ENCODE measurements at regions not wholly inside any gene's neighbourhood (a gene's known extent, or its start where the extent isn't known, plus 50 kb on each side); places are given as distances from the start of the nearest gene placed in this dataset.

DNA sequence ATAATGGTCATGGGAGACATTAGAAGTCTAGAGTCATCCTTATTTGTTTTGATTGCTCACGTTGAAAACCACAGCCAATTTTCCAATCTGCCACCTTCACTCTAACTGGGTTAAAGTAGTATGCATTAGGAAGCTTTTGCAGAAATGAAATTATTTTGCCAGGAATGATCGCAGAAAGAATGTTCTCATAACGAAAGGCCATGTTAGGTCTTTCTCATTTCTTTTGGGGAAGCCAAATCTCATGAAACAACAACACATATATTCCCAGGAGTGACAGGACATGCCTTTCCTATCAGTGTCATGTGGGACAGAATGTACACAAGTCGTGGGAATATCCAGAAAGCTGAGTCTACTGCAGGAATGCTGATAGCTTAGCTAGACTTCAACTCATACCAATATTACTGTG lies 386.3 kb downstream of the AASDHPPT start:
- DNase-seq = no peak

GRCh38 chr11:106464728-106465127 lies 387.3 kb downstream of the AASDHPPT start:
- DNase-seq = no peak

DNA sequence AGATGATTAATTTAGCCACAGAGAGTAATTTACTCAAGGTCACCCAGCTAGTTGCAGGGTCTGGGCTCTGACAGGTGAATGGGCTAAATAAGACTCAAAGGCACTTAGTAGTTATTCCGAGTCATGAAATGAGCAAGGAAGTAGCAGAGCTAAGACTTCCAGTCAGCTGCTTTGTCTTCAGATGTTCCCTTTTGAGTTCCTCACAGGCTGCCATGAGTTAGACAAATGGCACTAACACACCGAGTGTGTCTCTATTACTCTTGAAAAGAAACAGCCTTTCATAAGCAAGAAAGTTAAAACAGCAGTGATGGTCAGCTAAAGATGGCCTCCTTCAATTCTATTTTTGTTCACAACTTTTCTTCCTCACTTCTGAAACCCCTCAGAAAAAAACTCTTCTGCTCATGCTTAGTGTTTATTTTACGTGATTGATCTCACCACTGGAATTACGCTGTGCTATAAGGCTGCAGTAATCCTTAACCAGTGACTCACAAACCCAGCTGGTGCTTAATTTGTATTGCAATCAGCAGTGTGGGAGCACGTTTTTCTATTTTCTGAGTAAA lies 389.1 kb downstream of the AASDHPPT start:
- DNase-seq = peak; percentile 89

- no peak for DNase-seq
Measured at GRCh38 chr11:106467501-106467900, 390.0 kb downstream of the AASDHPPT start.

DNA sequence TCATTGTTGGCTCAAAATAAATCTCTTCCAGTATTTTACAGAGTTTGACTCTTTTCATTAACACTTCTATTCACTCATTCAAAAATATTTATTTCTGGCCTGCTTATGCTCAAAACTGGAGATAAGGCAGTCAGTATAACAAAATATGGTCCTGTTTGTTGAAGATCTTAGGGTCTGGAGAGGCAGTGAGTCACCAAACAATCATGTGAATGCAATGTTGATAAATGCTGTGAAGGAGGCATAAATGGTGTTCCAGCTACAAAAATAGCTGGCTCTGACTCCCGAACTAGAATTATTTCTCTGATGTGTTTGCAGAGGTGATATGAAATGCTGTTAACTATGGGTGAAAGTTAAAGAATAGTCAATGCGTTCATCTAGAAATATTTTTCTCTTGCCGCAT lies 390.6 kb downstream of the AASDHPPT start:
- peak; percentile 65 for DNase-seq

- no peak for DNase-seq
Measured at GRCh38 chr11:106468531-106468930, 391.1 kb downstream of the AASDHPPT start.

DNA sequence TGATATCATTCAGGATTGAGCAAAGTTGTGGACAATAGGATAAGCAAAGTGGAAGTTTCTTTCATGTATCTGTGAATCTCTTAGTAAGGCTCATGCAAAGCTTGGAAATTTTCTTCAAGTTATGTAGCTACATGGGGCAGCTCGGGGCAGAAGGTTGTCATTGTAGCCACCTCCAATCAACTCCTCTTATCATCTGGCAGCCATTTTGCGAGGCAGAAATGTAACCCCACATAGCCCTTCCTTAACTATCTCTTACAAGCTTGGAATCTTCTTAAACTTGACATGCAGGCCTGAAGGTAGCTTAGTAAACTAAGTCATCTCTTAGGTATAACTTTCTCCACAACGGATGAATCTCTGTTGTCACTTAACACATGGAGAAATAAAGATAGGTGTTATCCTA lies 392.8 kb downstream of the AASDHPPT start:
- no peak for DNase-seq

- no peak for DNase-seq
Measured at GRCh38 chr11:106471276-106471675, 393.8 kb downstream of the AASDHPPT start.

GRCh38 chr11:106473089-106473722 lies 395.7 kb downstream of the AASDHPPT start:
- DNase-seq = peak; percentile 83

DNA sequence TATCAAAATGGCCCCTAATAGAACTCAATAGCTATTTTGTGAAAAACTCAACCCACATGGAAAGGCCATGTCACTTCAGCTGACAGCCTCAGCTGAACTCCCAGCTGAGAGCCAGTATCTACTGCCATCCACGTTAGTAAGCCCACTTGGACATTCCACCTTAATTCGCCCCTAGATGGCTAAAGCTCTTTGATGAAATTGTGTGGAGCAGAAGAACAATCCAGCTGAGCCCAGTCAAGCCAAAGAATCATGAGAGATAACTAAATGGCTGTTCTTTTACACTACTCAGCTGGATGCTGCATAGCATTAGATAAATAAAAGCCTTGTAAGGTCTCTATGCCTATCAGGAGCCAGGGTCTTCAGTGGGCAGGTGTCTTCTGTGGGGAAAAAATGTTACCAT lies 396.8 kb downstream of the AASDHPPT start:
- no peak for DNase-seq

GRCh38 chr11:106475181-106475580 lies 397.7 kb downstream of the AASDHPPT start:
- no peak for DNase-seq

- peak; percentile 38 for DNase-seq
Measured at GRCh38 chr11:106477776-106478175, 400.3 kb downstream of the AASDHPPT start.

GRCh38 chr11:106479646-106480045 lies 402.2 kb downstream of the AASDHPPT start:
- no peak for DNase-seq

DNA sequence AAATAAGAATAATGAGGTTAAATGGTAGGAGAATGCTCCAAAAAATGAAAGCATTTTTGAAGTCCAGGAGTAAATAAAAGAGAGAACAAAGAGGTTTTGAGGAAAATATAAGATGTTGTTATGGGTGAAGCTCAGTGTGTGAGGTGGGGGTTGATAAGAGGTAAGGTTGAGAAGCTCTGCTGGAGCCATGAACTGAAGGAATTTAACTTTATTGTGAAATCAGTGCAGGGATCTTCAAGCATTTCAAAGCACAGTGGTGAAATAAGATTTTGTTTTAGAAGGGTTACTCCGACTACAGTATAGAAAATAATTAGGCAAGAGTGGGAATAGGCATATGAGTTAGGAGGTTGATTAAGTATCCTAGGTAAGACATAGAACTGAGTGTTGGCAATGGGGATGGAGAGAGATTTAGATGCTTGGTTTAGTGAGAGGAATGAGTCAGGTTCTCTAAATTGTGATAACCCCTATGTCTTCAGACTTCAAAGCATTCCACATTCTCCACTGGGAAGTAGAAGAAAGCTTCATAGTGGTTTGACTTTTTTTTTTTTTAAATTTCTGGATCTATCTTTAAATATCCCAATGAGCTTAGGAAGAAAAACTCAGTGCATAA lies 403.2 kb downstream of the AASDHPPT start:
- peak; percentile 82 for DNase-seq

GRCh38 chr11:106482917-106483785 lies 405.7 kb downstream of the AASDHPPT start:
- peak; percentile 70 for DNase-seq

DNA sequence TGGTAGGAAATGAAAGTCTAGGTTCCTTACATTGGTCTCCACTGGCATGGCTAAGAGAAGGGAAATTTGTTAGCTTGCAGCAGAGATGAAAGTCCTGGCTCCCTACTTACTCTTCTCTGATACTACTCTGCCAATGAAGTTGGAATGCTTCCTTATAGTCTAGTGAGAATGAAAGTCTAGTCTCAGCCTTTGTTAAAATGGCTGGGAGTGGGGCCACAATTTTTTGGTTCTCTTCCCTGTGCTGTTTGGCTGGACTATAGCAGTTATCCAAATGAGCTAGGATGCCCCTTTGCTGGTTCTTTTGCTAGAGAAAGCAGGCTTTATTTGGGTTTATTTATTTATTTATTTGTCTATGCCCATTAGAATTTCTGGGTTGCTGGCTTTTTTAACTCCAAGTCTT lies 414.3 kb downstream of the AASDHPPT start:
- DNase-seq = no peak

DNA sequence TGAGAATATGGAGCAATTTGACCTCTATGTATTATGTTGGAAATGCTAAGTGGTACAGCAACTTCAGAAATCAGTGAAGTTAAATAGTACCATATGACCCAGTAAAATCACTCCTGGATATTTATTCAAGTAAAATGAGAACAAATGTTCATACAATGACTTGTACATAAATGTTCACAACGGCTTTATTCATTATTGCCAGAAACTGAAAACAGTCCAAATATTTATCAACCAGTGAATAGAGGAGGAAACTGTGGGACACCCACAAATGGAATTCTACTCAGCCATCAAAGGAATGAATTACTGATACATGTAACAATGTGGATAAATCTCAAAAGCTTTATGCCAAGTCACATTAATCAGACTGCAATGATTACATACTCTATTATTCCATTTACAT lies 416.3 kb downstream of the AASDHPPT start:
- DNase-seq = peak; percentile 89

DNA sequence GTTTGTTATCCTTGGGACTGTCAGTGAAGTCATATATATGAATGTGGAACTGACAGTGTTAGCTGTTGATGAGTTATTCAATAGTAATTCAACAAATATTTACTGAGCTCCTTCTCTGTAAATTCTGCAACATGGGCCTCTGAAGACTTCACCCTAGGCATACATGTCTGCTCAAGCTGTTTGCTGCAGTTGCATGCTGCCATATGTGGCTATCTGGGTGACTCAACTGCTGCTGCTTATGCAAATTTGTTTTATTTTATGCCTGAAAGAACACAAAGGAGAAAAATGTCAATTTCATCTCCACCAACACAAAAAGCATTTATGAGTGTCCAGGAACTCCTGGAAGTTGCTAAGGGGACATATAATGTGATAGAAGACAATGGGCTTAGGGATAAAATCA lies 417.6 kb downstream of the AASDHPPT start:
- peak; percentile 38 for DNase-seq

DNA sequence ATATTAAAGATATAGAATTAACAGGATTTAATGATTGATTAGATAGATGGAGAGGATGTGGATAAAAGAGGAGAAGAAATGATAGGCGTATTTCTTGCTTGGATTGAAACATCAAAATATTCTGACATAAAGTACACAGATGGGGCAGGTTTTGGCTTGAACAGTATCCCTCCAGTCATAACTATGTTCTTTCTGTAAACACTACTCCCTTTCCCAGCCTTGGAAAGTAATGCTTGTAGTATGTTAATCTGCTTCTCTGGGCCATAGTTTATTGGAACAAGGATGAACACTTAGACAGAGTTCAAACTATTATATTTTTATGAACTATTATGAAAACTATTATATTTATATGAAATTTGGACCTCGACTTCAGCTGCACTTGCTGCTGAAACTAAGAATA lies 419.2 kb downstream of the AASDHPPT start:
- DNase-seq = no peak

GRCh38 chr11:106497321-106497720 lies 419.9 kb downstream of the AASDHPPT start:
- DNase-seq = no peak

DNA sequence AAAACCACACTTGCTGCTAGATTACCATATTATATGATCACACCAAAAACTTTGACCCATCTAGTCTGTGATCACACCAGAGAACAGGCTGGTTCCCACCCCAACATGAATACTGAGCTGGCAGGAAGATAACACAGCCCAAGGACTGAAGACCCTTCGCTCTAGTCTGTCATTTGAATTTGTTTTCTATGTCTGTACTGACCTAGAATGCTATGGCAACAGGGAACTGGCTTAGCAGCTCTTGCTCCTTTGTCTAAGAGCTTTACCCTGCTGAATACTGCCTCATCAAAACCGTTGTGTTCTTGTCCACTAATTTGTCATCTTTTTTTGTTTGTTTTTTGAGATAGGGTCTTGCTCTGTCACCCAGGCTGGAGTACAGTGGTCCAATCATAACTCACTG lies 420.4 kb downstream of the AASDHPPT start:
- no peak for DNase-seq

GRCh38 chr11:106503901-106504300 lies 426.4 kb downstream of the AASDHPPT start:
- peak; percentile 17 for DNase-seq

DNA sequence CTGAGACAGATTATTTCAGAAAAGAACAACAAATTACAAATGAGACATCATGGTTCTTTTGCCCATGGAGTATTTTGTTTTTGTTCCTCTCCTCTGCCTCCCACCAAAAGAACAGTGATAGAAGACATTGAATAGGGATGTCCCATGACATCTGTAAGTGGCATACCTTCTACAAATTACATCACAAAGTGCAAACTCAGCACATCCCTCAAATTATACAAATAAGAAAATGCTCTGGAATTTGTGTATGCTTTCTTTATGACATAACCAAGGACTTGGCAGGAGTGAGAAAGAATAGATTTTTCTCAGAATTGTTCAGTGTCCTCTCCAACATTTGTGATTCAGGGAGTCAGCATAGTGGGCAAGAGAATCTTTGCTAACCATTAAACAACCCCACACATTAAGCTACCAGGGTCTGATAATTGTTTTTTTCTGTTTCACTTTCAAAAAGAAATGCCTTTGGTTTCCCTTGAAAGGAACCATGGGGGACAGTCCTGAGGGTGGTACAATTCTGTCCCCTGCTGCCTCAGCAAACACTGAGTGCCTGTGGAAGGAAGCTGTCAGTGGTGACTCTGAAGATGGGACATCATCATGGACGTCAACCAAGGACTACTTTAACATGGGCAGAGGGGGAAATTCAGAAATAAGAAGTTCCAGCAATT lies 430.3 kb downstream of the AASDHPPT start:
- DNase-seq = no peak
